Epithelial cell of esophagus (primary cell): ENCODE measurements at regions not wholly inside any gene's neighbourhood (a gene's known extent, or its start where the extent isn't known, plus 50 kb on each side); places are given as distances from the start of the nearest gene placed in this dataset.
A peak's percentile ranks its signal among the peaks of the same experiment; 100 is the strongest.

Experiments used
- DNase-seq: peaks from one replicate; pipeline ENCODE4 v3.0.0; 2010; ENCODE audit warnings: low read depth
- H3K4me3 ChIP-seq: 2 replicates; pipeline ENCODE4 v1.5.1; 2011; ENCODE audit warnings: mild to moderate bottlenecking, low read length, control low read depth
- TF ChIP-seq, protein P1 (sequence below): IDR thresholded peaks from 2 replicates; pipeline ENCODE4 v1.5.1; 2011; ENCODE audit warnings: low read depth, mild to moderate bottlenecking, low read length, control low read depth, inconsistent platforms; ENCODE audit not compliant: insufficient read depth; ENCODE audit errors: missing control alignments

DNA sequence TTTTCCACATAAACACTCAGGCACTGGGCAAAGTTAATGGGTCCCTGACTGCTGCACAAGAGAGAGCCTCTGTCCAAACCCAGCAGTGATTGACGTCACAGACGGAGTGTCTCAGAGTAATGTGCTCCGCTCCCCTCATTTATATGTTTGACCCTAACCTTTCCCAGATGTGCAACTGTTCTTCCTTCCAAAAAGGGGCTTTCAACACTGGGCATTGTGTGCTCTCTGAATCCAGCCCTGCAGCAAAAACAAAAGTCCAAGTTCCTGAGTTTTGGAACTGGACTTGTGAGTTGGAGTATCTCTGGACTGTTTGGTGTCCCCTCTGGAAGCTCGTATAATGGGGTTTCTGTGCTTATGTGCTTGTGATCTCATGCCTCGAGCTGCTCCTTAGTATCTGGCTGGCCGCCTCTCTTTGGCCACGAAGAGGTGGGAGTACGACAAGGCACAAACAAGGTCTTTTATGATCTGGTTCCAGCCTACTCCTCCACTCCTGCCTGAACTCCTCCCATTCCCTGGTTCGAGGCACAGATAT lies 76.4 kb upstream of the SMIM36 start:
- no peak overlapping the region for H3K4me3 ChIP-seq
- DNase-seq, result no peak
- TF ChIP-seq, protein P1, sequence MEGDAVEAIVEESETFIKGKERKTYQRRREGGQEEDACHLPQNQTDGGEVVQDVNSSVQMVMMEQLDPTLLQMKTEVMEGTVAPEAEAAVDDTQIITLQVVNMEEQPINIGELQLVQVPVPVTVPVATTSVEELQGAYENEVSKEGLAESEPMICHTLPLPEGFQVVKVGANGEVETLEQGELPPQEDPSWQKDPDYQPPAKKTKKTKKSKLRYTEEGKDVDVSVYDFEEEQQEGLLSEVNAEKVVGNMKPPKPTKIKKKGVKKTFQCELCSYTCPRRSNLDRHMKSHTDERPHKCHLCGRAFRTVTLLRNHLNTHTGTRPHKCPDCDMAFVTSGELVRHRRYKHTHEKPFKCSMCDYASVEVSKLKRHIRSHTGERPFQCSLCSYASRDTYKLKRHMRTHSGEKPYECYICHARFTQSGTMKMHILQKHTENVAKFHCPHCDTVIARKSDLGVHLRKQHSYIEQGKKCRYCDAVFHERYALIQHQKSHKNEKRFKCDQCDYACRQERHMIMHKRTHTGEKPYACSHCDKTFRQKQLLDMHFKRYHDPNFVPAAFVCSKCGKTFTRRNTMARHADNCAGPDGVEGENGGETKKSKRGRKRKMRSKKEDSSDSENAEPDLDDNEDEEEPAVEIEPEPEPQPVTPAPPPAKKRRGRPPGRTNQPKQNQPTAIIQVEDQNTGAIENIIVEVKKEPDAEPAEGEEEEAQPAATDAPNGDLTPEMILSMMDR, result no peak

GRCh38 chr17:55585629-55586028 lies 74.4 kb upstream of the SMIM36 start:
- no peak overlapping the region for H3K4me3 ChIP-seq
- no peak for DNase-seq
- TF ChIP-seq, protein P1, result peak; percentile 10

DNA sequence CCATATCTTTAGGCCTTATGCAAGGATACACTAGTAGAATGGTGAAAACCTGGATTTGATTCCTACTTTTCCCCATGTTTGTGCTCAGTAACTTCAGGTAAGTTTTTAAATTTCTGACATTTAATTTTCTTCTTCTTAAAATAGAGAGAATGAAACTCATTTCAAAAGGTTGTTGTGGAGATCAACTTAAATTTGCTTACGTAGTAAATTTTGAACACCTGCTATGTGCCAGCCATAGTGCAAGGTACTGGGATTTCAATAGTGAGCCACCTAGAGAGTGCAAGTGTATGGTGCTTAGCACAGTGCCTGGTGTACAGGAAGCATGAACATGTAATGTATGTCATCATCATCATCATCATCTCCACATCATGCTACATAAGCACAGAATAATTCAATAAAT lies 73.6 kb upstream of the SMIM36 start:
- TF ChIP-seq, protein P1, result no peak
- H3K4me3 ChIP-seq, result no peak overlapping the region
- DNase-seq, result no peak

DNA sequence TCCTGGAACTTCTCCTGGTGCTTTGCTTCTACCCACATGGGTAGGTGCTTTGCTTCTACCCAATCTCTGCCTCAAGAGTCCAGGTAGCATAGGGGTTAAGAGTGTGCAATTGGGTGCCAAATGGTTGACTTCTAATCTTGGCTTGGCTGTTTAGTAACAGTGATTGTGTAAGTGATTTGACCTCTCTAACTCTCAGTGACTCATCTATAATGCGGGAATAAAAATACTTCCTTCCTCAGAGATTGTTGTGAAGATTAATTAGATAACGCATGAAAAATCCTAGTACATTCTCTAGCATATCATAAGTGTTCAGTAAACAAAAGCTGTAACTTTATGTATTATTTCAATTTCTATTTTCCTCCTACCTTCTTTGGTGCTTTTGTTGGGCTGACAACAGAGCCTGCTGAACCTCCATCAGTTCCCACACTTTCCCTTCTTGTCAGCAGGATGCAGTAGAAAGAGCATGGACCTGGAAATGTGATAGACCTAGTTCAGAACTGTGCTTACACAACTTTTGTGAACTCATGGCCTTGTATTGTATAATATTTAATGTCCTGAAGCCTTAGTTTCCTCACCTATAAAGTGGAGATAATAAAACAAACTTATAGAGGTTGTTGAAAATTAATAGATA lies 72.9 kb upstream of the SMIM36 start:
- H3K4me3 ChIP-seq, result no peak overlapping the region
- DNase-seq, result peak; percentile 54
- TF ChIP-seq, protein P1, result no peak

GRCh38 chr17:55582897-55583296 lies 71.6 kb upstream of the SMIM36 start:
- TF ChIP-seq, protein P1, result no peak
- no peak for DNase-seq
- no peak overlapping the region for H3K4me3 ChIP-seq

- no peak overlapping the region for H3K4me3 ChIP-seq
- TF ChIP-seq, protein P1, result no peak
- DNase-seq, result no peak
Observed at GRCh38 chr17:55580596-55581133, 69.4 kb upstream of the SMIM36 start.

DNA sequence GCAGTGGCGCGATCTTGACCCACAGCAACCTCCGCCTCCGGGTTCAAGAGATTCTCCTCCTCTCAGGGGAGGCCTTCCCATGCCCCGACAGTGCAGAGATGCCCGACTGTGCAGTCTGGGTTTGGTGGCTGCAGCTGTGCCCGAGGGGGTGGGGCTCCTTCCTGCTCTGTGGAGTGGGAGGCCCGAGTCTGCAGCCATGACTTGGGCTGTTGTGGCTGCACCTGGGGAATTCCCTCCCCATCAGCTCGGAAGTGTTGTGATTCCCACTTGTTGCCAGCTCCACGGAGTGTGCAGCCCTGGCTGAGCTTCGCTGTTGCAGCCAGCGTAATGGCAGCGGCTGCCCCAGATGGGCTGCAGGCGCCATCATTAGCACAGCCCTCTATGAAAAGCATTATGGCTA lies 66.4 kb upstream of the SMIM36 start:
- DNase-seq, result no peak
- TF ChIP-seq, protein P1, result no peak
- no peak overlapping the region for H3K4me3 ChIP-seq
